ENCODE measurements at regions not wholly inside any gene's neighbourhood (a gene's known extent, or its start where the extent isn't known, plus 50 kb on each side); places are given as distances from the start of the nearest gene placed in this dataset.

DNA sequence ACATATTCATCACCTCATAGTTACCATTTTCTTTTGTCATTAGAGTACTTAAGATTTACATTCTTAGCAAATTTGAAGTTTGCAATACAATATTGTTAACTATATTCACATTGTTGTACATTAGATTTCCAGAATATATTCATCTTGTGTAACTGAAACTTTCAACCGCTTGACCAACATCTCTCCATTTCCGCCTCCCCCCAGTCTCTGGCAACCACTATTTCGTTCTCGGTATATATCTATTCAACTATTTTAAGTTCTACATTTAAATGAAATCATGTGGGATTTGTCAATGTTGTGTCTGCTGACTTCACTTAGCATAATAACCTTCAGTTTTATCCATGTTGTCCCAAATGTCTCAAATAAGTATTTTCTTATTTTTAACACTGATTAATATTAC lies 274.5 kb upstream of the KIF2B start:
- TF ChIP-seq, protein P1, sequence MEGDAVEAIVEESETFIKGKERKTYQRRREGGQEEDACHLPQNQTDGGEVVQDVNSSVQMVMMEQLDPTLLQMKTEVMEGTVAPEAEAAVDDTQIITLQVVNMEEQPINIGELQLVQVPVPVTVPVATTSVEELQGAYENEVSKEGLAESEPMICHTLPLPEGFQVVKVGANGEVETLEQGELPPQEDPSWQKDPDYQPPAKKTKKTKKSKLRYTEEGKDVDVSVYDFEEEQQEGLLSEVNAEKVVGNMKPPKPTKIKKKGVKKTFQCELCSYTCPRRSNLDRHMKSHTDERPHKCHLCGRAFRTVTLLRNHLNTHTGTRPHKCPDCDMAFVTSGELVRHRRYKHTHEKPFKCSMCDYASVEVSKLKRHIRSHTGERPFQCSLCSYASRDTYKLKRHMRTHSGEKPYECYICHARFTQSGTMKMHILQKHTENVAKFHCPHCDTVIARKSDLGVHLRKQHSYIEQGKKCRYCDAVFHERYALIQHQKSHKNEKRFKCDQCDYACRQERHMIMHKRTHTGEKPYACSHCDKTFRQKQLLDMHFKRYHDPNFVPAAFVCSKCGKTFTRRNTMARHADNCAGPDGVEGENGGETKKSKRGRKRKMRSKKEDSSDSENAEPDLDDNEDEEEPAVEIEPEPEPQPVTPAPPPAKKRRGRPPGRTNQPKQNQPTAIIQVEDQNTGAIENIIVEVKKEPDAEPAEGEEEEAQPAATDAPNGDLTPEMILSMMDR (conservative IDR thresholded peaks at IDR 0.05 in 1 of 2, IDR thresholded peaks at IDR 0.05 in 1 of 2; ENCODE audit: extremely low read depth in 1 of 2, insufficient read depth in 1 of 2, low read depth in 1 of 2, low read length in 2 of 2), result no peak
- no peak for TF ChIP-seq EZH2 (IDR thresholded peaks at IDR 0.05; ENCODE audit: borderline replicate concordance, low read length)

Data from mammary epithelial cell (primary cell).